ENCODE measurements at regions not wholly inside any gene's neighbourhood (a gene's known extent, or its start where the extent isn't known, plus 50 kb on each side); places are given as distances from the start of the nearest gene placed in this dataset.

GRCh38 chr3:94965867-94966475 is 903.1 kb downstream of the NSUN3 start:
- TF ChIP-seq ZSCAN29 (IDR thresholded peaks at IDR 0.05): no peak
- no peak for TF ChIP-seq MTF1 (CRISPR knock-in tag; IDR thresholded peaks at IDR 0.05; ENCODE audit: borderline replicate concordance)
- TF ChIP-seq SPI1 (IDR thresholded peaks at IDR 0.05; ENCODE audit: borderline replicate concordance, low read depth, low read length): peak; percentile 15; the same call in 1 of the 2 replicates
- TF ChIP-seq ZNF316 (IDR thresholded peaks at IDR 0.05): peak; percentile 64
- TF ChIP-seq C11orf30 (IDR thresholded peaks at IDR 0.05; ENCODE audit: low read depth): peak; percentile 21; the same call in 1 of the 2 replicates
- TF ChIP-seq MAFG (tag; conservative IDR thresholded peaks at IDR 0.05): peak; percentile 45; the same call in 1 of the 2 replicates
- peak; percentile 45; the same call in 1 of the 2 replicates for TF ChIP-seq MAFF (IDR thresholded peaks at IDR 0.05; ENCODE audit: low read length)
- Histone ChIP-seq H3K4me1 (replicated peaks in 1 of 2; ENCODE audit: control insufficient read depth in 2 of 2, insufficient read depth in 2 of 2, low read length in 2 of 2) (no peaks in the 10 kb centered on the region), H3K9me1 (ENCODE audit: control insufficient read depth, insufficient read depth, low read length) (no peaks in the 10 kb centered on the region), H3K4me2 (ENCODE audit: insufficient read depth, low read length) (no peak overlapping the region), H4K20me1 (replicated peaks; ENCODE audit: control insufficient read depth, insufficient read depth, low read length) (no peaks in the 10 kb centered on the region), H3K9ac (ENCODE audit: insufficient read depth in 1 of 2, low read depth in 2 of 2, low read length in 2 of 2) (no peak overlapping the region), H3K36me3 (ENCODE audit: control insufficient read depth, insufficient read depth, low read length) (no peaks in the 10 kb centered on the region), H3K27ac (ENCODE audit: extremely low read depth, low read depth, low read length) (no peak overlapping the region), H3K79me2 (ENCODE audit: control insufficient read depth, insufficient read depth, low read length) (no peaks in the 10 kb centered on the region), H3K27me3 (ENCODE audit: control insufficient read depth in 2 of 2, insufficient read depth in 2 of 2, low read length in 2 of 2) (no peaks in the 10 kb centered on the region), H3K9me3 (replicated peaks; ENCODE audit: control insufficient read depth, insufficient read depth, low read depth, low read length) (no peaks in the 10 kb centered on the region), H2AFZ (ENCODE audit: low read depth, low read length) (no peak overlapping the region), H3K4me3 (no peak overlapping the region)
- BruUV-seq (replicated peaks): no TSS peak
- ChIA-PET CTCF (ENCODE audit: low intra/inter-chr PET ratio) (no interaction called here), POLR2A (no interaction called here)
- DNase-seq (ENCODE audit: extremely low read depth in 1 of 4, low spot score in 3 of 4): no peak
- intact Hi-C loops (cut with micrococcal nuclease): no loop called here
- FAIRE-seq: no peak
- in situ Hi-C loops (cut with MboI): no loop called here
- ATAC-seq: no peak
- 14% methylated on average over 2 of the region's 2 CpGs for WGBS (ENCODE audit: insufficient coverage, low coverage, missing lambda C conversion rate)

GRCh38 chr3:94967196-94967595 is 904.3 kb downstream of the NSUN3 start:
- no peak for FAIRE-seq
- H3K9ac ChIP-seq (ENCODE audit: insufficient read depth in 1 of 2, low read depth in 2 of 2, low read length in 2 of 2): no peak overlapping the region
- no peaks in the 10 kb centered on the region for H3K9me1 ChIP-seq (ENCODE audit: control insufficient read depth, insufficient read depth, low read length)
- no peaks in the 10 kb centered on the region for H3K79me2 ChIP-seq (ENCODE audit: control insufficient read depth, insufficient read depth, low read length)
- no peak for ATAC-seq
- in situ Hi-C loops (cut with MboI) (no loop called here), intact Hi-C loops (cut with micrococcal nuclease) (no loop called here)
- H3K4me2 ChIP-seq (ENCODE audit: insufficient read depth, low read length): no peak overlapping the region
- H2AFZ ChIP-seq (ENCODE audit: low read depth, low read length): no peak overlapping the region
- H3K36me3 ChIP-seq (ENCODE audit: control insufficient read depth, insufficient read depth, low read length): no peaks in the 10 kb centered on the region
- POLR2A ChIA-PET: no interaction called here
- H3K27me3 ChIP-seq (ENCODE audit: control insufficient read depth in 2 of 2, insufficient read depth in 2 of 2, low read length in 2 of 2): no peaks in the 10 kb centered on the region
- H3K9me3 ChIP-seq (replicated peaks; ENCODE audit: control insufficient read depth, insufficient read depth, low read depth, low read length): no peaks in the 10 kb centered on the region
- no peak overlapping the region for H3K27ac ChIP-seq (ENCODE audit: extremely low read depth, low read depth, low read length)
- DNase-seq (ENCODE audit: extremely low read depth in 1 of 4, low spot score in 3 of 4): no peak
- no peaks in the 10 kb centered on the region for H3K4me1 ChIP-seq (replicated peaks in 1 of 2; ENCODE audit: control insufficient read depth in 2 of 2, insufficient read depth in 2 of 2, low read length in 2 of 2)
- H3K4me3 ChIP-seq: no peak overlapping the region
- 27% methylated on average over 2 of the region's 2 CpGs for WGBS (ENCODE audit: insufficient coverage, low coverage, missing lambda C conversion rate)
- H4K20me1 ChIP-seq (replicated peaks; ENCODE audit: control insufficient read depth, insufficient read depth, low read length): no peaks in the 10 kb centered on the region
- TF ChIP-seq ZBTB43 (CRISPR knock-in tag; IDR thresholded peaks at IDR 0.05): no peak
- no peak for TF ChIP-seq JUNB (CRISPR knock-in tag; conservative IDR thresholded peaks at IDR 0.05)
- no peak for TF ChIP-seq DNMT1 (IDR thresholded peaks at IDR 0.05)
- TF ChIP-seq KDM2B (CRISPR knock-in tag; IDR thresholded peaks at IDR 0.05): no peak
- no peak for TF ChIP-seq RCOR1 (IDR thresholded peaks at IDR 0.05; ENCODE audit: borderline replicate concordance in 1 of 2, low read depth in 2 of 2, low read length in 2 of 2)
- TF ChIP-seq VEZF1 (CRISPR knock-in tag; IDR thresholded peaks at IDR 0.05): no peak
- no peak for TF ChIP-seq KAT2B (IDR thresholded peaks at IDR 0.05; ENCODE audit: low read depth, low read length)
- no TSS peak for BruUV-seq (replicated peaks)
- CTCF ChIA-PET (ENCODE audit: low intra/inter-chr PET ratio): no interaction called here

Measured in K562 (cell line).